ENCODE measurements at regions not wholly inside any gene's neighbourhood (a gene's known extent, or its start where the extent isn't known, plus 50 kb on each side); places are given as distances from the start of the nearest gene placed in this dataset.
A peak's percentile ranks its signal among the peaks of the same experiment; 100 is the strongest.

DNA sequence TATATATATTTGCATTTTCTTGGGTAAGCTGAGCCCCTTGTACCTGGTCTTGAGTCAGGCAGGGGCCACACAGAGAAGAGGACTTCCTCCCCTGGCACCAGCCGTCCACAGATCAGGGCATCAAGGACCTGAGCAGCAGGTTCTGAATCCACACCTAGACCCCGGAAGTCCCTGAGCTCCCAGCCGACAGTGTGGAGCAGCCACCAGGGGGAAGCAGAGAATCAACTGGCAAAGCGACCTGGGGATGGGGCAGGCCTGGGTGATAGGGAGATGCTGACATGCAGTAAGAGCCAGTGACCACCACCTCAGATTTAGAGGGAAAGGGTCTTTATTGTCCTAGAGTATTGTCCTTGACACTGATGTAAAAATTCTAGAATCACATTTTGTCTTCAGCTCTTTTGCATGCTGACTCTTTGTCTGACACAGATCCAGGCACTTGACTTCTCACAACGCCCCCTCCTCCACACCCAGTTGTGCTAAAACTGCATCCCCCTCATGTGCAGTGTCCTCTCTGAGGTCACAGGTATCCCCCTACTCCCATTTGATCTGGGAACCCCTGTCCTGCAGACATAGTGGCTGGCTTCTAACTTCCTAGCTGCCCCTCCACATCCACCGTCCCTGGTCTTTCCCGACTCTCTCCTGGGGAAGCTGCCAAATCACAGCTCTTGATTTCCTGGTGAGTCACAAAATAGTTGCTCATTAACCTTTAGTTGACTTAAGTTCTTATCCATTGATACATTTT, 109.3 kb downstream of the GGTLC2 start:
- peak; percentile 91 for DNase-seq (ENCODE audit: insufficient read length, low spot score, missing footprints)
- H3K27ac ChIP-seq (ENCODE audit: low read depth, low read length): no peak overlapping the region
- H3K4me1 ChIP-seq (ENCODE audit: insufficient read depth, low read length): no peaks in the 10 kb centered on the region
- no peak overlapping the region for H3K4me2 ChIP-seq (ENCODE audit: insufficient read depth, low read length)
- H4K20me1 ChIP-seq (ENCODE audit: insufficient read depth, low read length): no peaks in the 10 kb centered on the region
- H3K9me3 ChIP-seq (ENCODE audit: low read depth, low read length): no peaks in the 10 kb centered on the region
- no peaks in the 10 kb centered on the region for H3K36me3 ChIP-seq (ENCODE audit: insufficient read depth, low read length)
- TF ChIP-seq, protein P1, sequence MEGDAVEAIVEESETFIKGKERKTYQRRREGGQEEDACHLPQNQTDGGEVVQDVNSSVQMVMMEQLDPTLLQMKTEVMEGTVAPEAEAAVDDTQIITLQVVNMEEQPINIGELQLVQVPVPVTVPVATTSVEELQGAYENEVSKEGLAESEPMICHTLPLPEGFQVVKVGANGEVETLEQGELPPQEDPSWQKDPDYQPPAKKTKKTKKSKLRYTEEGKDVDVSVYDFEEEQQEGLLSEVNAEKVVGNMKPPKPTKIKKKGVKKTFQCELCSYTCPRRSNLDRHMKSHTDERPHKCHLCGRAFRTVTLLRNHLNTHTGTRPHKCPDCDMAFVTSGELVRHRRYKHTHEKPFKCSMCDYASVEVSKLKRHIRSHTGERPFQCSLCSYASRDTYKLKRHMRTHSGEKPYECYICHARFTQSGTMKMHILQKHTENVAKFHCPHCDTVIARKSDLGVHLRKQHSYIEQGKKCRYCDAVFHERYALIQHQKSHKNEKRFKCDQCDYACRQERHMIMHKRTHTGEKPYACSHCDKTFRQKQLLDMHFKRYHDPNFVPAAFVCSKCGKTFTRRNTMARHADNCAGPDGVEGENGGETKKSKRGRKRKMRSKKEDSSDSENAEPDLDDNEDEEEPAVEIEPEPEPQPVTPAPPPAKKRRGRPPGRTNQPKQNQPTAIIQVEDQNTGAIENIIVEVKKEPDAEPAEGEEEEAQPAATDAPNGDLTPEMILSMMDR (IDR thresholded peaks at IDR 0.05; ENCODE audit: extremely low read depth, low read depth, low read length): peak; percentile 68
- no peak overlapping the region for H2AFZ ChIP-seq (ENCODE audit: low read length)
- no peaks in the 10 kb centered on the region for H3K27me3 ChIP-seq (ENCODE audit: insufficient read depth, low read length)
- no peak overlapping the region for H3K4me3 ChIP-seq (ENCODE audit: insufficient read depth, low read length)
- no peaks in the 10 kb centered on the region for H3K79me2 ChIP-seq (ENCODE audit: insufficient read depth, low read length)

DNA sequence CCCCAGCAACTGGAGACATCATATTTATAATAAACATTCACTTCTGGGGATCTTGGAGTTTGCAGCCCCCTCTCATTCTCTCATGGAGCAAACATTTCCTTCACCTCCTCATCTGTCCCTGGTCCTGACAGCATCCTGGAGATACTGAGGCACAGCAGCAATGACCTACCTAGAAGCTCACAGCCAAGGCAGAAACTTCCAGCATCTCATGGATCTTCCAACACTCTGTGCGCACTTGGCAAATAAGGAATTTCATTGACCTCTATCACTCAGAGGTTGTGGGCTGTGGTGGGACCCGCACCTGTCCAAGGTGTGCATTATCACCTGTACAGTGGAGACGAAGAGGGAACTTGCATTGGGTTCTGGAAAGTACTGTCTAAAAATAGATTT, 109.8 kb downstream of the GGTLC2 start:
- DNase-seq (ENCODE audit: insufficient read length, low spot score, missing footprints): no peak
- Histone ChIP-seq H3K27me3 (ENCODE audit: insufficient read depth, low read length) (no peaks in the 10 kb centered on the region), H3K4me2 (ENCODE audit: insufficient read depth, low read length) (no peak overlapping the region), H3K79me2 (ENCODE audit: insufficient read depth, low read length) (no peaks in the 10 kb centered on the region), H3K27ac (ENCODE audit: low read depth, low read length) (no peak overlapping the region), H2AFZ (ENCODE audit: low read length) (no peak overlapping the region), H3K36me3 (ENCODE audit: insufficient read depth, low read length) (no peaks in the 10 kb centered on the region), H3K4me1 (ENCODE audit: insufficient read depth, low read length) (no peaks in the 10 kb centered on the region), H3K4me3 (ENCODE audit: insufficient read depth, low read length) (no peak overlapping the region), H3K9me3 (ENCODE audit: low read depth, low read length) (no peaks in the 10 kb centered on the region), H4K20me1 (ENCODE audit: insufficient read depth, low read length) (no peaks in the 10 kb centered on the region)
- TF ChIP-seq, protein P1 (IDR thresholded peaks at IDR 0.05; ENCODE audit: extremely low read depth, low read depth, low read length): no peak

DNA sequence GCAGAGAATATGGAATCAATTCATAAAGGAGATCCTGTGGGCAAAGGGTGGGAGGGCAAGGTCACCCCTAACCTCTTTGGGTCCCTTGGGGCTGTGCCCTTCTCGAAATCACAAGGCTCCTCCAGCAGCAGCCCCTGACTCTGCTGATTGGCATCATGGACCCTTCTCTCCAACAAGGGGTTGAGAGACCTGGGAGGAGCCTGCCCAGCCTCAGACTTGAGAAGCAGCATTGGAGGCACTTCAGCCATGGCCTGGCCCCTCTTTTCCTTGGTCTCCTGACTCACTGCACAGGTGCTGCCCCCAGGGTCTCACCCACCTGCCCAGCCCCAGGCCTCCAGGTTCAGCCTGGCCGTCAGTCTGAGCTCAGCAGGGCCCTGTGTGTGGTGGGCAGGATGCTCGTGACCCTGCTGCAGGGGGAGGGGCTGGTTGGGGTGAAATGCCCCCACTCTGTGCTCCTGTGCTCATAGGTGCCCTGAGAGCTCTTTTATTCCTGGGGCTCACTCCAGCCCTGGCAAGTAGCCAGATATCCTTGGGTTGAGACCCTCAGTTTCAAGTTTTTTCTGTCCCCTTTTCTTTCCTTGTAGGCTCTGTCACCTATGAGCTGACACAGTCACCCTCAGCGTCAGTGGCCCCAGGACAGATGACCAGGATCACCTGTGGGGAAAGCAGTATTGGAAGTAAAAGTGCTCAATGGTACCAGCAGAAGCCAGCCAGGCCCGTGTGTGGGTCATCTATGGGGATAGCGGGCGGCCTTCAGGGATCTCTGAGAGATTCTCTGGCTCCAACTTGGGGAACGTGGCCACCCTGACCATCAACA, 110.8 kb downstream of the GGTLC2 start:
- TF ChIP-seq, protein P1 (IDR thresholded peaks at IDR 0.05; ENCODE audit: extremely low read depth, low read depth, low read length): no peak
- no peaks in the 10 kb centered on the region for H3K4me1 ChIP-seq (ENCODE audit: insufficient read depth, low read length)
- H3K27me3 ChIP-seq (ENCODE audit: insufficient read depth, low read length): peaks cover 1% of the 10 kb centered on the region
- no peak for DNase-seq (ENCODE audit: insufficient read length, low spot score, missing footprints)
- no peak overlapping the region for H2AFZ ChIP-seq (ENCODE audit: low read length)
- no peak overlapping the region for H3K4me2 ChIP-seq (ENCODE audit: insufficient read depth, low read length)
- H3K36me3 ChIP-seq (ENCODE audit: insufficient read depth, low read length): no peaks in the 10 kb centered on the region
- H3K79me2 ChIP-seq (ENCODE audit: insufficient read depth, low read length): no peaks in the 10 kb centered on the region
- H4K20me1 ChIP-seq (ENCODE audit: insufficient read depth, low read length): no peaks in the 10 kb centered on the region
- no peaks in the 10 kb centered on the region for H3K9me3 ChIP-seq (ENCODE audit: low read depth, low read length)
- H3K4me3 ChIP-seq (ENCODE audit: insufficient read depth, low read length): no peak overlapping the region
- no peak overlapping the region for H3K27ac ChIP-seq (ENCODE audit: low read depth, low read length)

DNA sequence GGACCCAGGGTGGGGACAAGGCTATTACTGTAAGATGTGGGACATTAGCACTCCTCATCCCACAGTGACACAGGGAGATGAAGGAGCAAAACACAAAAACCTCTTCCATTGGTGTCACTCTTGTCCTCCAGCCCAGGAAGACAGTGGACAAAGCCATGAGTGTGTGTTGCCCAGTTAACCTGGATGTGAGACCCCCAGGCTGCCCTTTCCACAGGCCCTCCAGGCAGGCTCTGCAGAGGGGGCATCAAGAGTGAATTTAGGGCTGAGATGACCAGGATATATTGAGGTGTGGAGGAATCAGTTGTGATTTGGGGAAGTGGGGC, 111.3 kb downstream of the GGTLC2 start:
- no peak overlapping the region for H3K4me3 ChIP-seq (ENCODE audit: insufficient read depth, low read length)
- H3K36me3 ChIP-seq (ENCODE audit: insufficient read depth, low read length): no peaks in the 10 kb centered on the region
- no peak for DNase-seq (ENCODE audit: insufficient read length, low spot score, missing footprints)
- TF ChIP-seq, protein P1 (IDR thresholded peaks at IDR 0.05; ENCODE audit: extremely low read depth, low read depth, low read length): no peak
- H3K9me3 ChIP-seq (ENCODE audit: low read depth, low read length): no peaks in the 10 kb centered on the region
- no peak overlapping the region for H2AFZ ChIP-seq (ENCODE audit: low read length)
- no peaks in the 10 kb centered on the region for H3K79me2 ChIP-seq (ENCODE audit: insufficient read depth, low read length)
- H3K27me3 ChIP-seq (ENCODE audit: insufficient read depth, low read length): peaks cover 3% of the 10 kb centered on the region
- H4K20me1 ChIP-seq (ENCODE audit: insufficient read depth, low read length): no peaks in the 10 kb centered on the region
- H3K4me2 ChIP-seq (ENCODE audit: insufficient read depth, low read length): no peak overlapping the region
- H3K27ac ChIP-seq (ENCODE audit: low read depth, low read length): no peak overlapping the region
- no peaks in the 10 kb centered on the region for H3K4me1 ChIP-seq (ENCODE audit: insufficient read depth, low read length)
